ENCODE measurements at regions not wholly inside any gene's neighbourhood (a gene's known extent, or its start where the extent isn't known, plus 50 kb on each side); places are given as distances from the start of the nearest gene placed in this dataset.

- DNase-seq, result no peak
Measured at GRCh38 chr14:34119107-34119858, 168.4 kb upstream of the EGLN3 start.

- DNase-seq, result no peak
Measured at GRCh38 chr14:34113991-34114390, 163.1 kb upstream of the EGLN3 start.

- DNase-seq, result no peak
Measured at GRCh38 chr14:34113005-34113511, 162.2 kb upstream of the EGLN3 start.

DNA sequence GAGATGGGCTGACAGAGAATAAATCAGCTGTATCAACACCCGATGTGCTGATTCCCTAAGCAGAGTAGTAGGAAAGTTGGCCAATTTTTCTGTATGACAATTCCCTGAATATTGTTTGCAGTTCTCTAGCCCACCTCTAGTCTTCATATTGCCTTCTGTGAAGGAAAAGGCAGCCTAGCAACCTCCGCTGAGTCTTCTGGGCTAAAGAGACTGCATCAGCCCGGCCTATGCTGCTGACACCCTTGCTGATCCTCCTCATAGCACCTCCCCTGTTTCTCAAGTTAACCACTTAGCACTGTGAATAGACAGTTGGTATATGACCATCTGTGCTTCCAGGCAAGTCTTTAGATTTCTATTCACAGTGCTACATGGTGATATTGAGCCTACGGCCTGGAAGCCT lies 161.1 kb upstream of the EGLN3 start:
- no peak for DNase-seq

- no peak for DNase-seq
Measured at GRCh38 chr14:34111505-34111904, 160.6 kb upstream of the EGLN3 start.

DNA sequence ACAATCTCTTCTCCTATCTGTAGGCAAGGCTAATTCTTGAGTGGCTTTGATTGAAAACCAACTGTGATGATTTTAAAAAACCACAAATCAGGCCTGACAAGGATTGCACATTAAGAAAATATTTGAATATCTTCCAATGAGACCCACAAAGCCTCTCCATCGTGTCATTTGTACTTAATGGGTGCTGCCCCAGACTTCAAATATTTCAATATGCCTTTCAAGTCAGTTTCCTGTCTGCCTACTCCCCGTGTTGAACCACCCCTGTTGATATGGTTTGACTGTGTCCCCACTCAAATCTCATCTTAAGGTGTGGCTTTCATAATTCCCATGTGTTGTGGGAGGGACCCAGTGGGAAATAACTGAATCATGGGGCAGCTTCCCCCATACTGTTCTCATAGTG lies 159.7 kb upstream of the EGLN3 start:
- DNase-seq, result no peak

- DNase-seq, result no peak
Measured at GRCh38 chr14:34107441-34107840, 156.6 kb upstream of the EGLN3 start.

DNA sequence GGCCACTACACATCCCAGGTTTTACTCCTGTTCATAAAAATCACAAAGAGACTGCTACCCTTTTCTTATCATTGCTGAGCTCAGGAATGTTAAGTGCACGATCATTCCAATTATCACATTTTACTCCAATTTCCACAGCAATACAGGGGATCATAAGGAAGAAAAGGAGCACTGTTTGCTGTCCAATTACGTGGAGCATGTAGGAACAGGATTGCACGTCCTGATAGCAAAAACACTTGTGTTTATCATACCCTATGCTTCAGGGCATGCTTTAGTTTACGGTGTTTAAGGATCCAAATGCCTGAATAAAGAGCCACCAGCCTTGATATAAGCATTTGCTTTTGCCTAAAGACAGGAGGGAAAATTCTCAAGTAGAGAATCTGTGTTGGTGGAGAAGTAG lies 155.4 kb upstream of the EGLN3 start:
- no peak for DNase-seq

DNA sequence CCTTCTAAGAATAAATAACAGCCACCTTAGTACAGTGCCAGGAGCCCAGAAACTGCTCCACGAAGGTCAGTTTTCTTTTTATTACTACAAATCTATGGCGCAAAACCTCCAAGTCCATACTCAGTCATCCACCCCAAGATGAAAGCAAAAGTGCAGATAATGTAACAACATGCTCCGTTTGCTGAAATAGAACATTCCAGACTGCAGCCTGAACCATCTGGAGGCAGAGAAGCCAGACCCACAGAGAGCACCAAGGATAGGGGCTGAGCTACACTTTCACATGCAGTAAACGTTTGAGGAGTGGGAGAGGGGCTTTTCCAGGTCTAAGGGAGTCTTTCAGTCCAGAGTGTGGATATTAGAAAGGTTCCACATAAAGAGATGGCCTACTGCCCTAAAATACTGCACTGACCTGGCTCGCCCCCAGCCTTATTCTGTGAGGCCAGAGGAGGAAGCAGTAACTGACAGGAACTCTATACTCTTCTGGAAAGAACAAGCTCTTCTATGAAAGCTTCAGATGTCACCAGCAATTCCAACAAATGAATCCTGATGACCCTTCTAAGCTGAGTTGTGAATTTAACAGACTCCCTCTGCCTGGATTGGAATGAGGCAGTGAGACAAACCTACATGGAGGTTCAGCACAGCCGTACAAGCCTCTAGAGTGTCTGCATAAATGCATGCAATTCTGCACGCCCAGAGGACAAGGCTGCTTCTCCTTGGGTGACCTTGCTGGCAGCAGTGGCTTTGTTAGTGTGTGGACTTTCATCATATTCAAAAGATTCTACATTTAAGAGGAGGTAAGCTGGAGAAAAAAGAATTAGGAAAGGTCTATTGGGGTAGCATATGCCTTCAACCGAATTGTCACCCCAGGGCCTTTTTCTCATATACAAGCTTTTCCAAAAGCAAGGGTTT lies 153.9 kb upstream of the EGLN3 start:
- no peak for DNase-seq

DNA sequence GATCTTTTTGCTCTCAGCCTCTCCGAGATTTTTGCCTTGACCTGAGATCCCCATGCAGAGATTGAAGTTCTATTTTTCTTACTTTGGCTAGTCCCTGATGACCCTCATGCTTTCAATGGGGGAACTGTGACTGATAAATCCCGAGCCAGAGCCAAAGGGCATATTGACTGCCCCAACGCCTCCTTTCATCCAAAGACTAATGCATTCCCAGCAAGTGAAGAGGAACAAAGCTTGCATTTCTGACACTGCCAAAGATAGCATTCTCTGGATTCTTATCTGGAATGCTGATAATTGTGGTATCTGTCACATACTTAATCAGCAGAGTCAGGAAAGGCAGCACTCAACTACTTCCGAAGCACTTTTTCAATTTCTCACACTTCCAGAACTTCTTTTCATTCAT lies 152.3 kb upstream of the EGLN3 start:
- no peak for DNase-seq

DNA sequence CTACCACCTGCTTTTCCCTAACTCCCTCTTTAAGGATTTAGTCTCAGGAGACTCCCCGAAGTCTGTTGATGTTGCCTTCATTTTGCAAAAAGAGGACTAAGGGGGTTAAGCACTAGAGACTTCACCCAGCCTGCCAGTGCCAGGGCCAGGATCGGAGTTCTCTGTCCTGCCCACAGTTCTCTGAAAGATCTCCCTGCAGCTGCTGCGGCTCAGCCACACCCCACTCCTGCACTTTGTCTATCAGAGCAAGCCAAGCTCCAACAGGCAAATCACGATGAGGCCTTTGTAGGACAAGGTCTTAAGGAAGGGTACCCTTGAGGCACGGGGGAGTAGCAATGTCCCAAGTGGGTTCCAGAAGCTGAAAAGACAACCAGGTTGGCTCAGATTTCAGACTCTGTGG lies 148.8 kb upstream of the EGLN3 start:
- DNase-seq, result no peak

- no peak for DNase-seq
Measured at GRCh38 chr14:34098985-34099349, 148.1 kb upstream of the EGLN3 start.

- peak in 1 of 2 donors; percentile 35 for DNase-seq
Measured at GRCh38 chr14:34098045-34098984, 147.4 kb upstream of the EGLN3 start.

GRCh38 chr14:34097644-34098043 lies 146.8 kb upstream of the EGLN3 start:
- no peak for DNase-seq

DNA sequence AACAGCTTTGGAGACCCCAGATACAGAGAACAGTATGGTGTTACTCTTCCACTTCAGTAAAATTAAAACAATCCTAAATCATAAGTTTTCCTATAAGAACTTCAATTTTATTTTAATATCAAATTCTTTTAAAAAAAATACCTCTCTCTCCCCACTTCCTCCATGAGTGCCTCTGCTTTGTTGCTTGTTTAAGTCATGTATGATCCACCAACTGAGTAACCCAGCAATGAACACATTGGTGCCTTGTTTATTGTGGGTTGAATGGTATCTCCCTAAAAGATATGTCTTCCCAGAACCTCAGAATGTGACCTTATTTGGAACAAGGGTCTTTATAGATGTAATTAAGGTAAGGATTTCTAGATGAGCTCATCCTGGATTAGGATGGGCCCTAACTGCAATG lies 143.5 kb upstream of the EGLN3 start:
- no peak for DNase-seq

- DNase-seq, result peak in 1 of 2 donors; percentile 18
Measured at GRCh38 chr14:34093883-34094282, 143.0 kb upstream of the EGLN3 start.

GRCh38 chr14:34090451-34090850 lies 139.6 kb upstream of the EGLN3 start:
- no peak for DNase-seq

GRCh38 chr14:34088914-34089313 lies 138.0 kb upstream of the EGLN3 start:
- no peak for DNase-seq

DNA sequence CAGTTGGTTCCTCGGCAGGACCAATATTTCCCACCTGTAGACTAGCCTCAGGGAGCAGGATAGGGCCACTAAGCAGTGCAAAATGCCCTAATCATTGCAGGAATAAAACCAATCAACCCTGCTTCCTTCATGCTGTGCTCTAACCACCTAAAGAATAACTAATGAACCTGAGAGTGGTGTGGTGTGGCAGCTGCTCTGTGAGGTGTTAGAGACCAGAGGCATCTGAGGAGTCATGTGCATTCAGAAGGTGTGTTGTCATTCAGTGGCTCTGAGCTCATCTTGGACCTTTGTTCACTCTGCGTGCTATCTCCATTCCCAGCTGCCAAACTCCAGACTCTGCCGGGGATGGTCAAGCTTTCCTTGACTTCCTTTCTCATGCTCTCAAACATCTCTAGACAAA lies 136.7 kb upstream of the EGLN3 start:
- no peak for DNase-seq

GRCh38 chr14:34086223-34086757 lies 135.4 kb upstream of the EGLN3 start:
- DNase-seq, result no peak

GRCh38 chr14:34085695-34086094 lies 134.8 kb upstream of the EGLN3 start:
- no peak for DNase-seq

GRCh38 chr14:34081576-34082136 lies 130.8 kb upstream of the EGLN3 start:
- no peak for DNase-seq
